H7 (cell line): ENCODE measurements at regions not wholly inside any gene's neighbourhood (a gene's known extent, or its start where the extent isn't known, plus 50 kb on each side); places are given as distances from the start of the nearest gene placed in this dataset.
"Not testable (repeated sequence)": the region's sequence is repeated elsewhere in the genome, so short reads cannot be mapped to it uniquely, and the experiment has no call there.

Experiments
- DNase-seq: peaks from one replicate; pipeline ENCODE4 v3.0.0; 2012
- H3K27me3 ChIP-seq: 2 replicates; pipeline ENCODE4 v1.6.0; 2011; ENCODE audit warnings: mild to moderate bottlenecking, low read length; ENCODE audit not compliant: control insufficient read depth, insufficient read depth
- H3K36me3 ChIP-seq: replicated peaks from 2 replicates; pipeline ENCODE4 v1.5.1; 2011; ENCODE audit warnings: low read length; ENCODE audit not compliant: control insufficient read depth, insufficient read depth
- H3K4me3 ChIP-seq: 2 replicates; pipeline ENCODE4 v1.5.1; 2011; ENCODE audit warnings: low read depth, mild to moderate bottlenecking, control low read depth, low read length, moderate library complexity; ENCODE audit not compliant: insufficient read depth

DNA sequence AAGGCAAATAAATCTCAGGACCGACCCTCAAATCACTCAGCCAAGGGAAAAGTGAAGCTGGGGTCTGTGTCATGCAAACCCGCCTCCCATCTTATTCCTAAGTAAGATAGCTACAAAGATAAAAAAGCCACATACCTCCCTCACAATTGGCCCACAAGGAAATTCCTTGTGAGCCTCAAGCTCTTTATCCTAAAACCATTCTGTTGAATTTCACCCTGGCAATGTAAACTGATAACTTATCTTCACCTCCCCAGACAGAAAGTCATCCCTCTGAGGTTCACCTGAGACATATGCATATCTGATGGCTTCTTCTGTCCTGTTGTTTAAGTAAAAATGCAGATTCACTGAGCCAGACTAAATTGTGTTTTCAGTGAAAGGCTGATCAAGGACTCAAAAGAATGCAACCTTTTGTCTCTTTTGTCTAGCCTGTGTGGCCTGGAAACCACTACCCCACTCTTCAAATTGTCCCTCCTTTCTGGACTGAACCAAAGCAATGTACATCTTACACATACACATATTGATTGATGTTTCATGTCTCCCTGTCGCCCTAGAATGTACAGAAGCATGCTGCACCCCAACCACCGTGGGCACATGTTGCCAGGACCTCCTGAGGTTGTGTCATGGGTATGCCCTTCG, 91.3 kb downstream of the MFAP3L start:
- DNase-seq: no peak
- Histone ChIP-seq H3K4me3 (no peak overlapping the region), H3K36me3 (no peaks in the 10 kb centered on the region), H3K27me3 (no peaks in the 10 kb centered on the region)

DNA sequence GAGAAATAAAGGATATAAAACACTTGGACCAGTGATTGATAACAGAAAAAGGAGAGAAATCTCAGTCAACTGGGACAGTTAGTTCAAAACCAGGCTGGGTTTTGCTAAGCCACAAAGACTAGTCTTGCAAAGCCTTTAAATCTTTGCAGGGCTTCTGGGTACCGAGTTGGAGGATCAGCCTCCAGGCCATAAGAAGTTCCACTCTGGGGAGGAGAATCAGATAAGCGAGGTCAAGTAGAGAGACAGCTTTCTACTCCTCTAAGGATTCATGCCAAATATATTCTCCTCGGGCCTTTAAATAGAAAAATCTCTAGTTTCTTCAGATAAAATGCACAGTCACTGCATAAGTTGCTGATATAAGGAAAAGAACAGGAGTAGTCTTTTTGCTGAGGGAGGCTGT, 92.7 kb downstream of the MFAP3L start:
- no peaks in the 10 kb centered on the region for H3K36me3 ChIP-seq
- H3K4me3 ChIP-seq: no peak overlapping the region
- no peak for DNase-seq
- H3K27me3 ChIP-seq: no peaks in the 10 kb centered on the region

DNA sequence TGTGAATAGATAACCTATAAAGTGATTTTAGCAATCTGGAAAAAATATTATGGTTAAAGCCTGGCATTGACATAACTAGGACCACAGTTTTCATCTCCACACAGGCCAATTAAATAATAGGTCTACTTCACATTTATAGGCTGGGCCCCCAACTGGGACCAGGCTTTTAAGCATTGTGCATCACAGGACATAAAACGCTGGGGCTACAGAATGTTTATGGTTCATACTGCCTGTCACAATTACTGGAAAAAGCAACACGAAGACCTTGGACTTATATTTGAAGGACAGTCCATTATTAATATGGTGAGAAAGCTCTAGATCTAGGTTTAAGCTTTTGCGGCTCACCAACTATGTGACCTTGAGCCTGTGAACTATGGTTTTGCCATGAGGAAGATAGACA, 94.2 kb downstream of the MFAP3L start:
- Histone ChIP-seq H3K27me3 (no peaks in the 10 kb centered on the region), H3K4me3 (no peak overlapping the region), H3K36me3 (no peaks in the 10 kb centered on the region)
- DNase-seq: no peak

DNA sequence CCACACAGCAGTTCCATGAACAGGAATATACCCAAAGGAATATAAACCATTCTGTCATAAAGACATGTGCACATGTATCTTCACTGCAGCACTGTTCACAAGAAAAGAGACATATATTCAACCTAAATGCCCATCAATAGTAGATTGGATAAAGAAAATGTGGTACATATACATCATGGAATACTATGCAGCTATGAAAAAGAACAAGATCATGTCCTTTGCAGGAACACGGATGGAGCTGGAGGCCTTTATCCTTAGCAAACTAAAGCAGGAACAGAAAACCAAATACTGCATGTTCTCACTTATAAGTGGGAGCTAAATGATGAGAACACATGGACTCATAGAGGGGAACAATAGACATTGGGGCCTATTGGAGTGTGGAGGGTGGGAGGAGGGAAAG, 95.4 kb downstream of the MFAP3L start:
- not testable (repeated sequence) for H3K27me3 ChIP-seq, H3K4me3 ChIP-seq, DNase-seq, H3K36me3 ChIP-seq

DNA sequence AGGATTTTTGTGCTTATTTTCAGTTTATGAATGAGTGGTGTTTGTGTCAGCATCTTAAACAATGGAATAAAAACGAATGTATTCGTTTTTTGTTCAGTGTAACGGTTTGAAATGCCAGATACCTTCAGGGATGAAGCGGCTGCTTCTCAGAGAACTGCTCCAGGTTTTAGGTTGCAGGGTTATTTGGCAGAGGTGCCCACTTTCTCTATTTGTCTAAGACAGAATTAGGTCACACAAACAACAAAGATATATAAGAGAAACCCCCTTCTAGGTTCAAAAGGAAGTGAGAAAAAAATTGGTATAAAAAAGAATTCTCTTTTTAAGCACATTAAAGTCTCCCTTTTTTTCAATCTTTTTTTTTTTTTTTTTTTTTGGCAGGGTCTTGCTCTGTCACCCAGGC, 98.9 kb downstream of the MFAP3L start:
- DNase-seq: no peak
- no peaks in the 10 kb centered on the region for H3K36me3 ChIP-seq
- H3K4me3 ChIP-seq: no peak overlapping the region
- no peaks in the 10 kb centered on the region for H3K27me3 ChIP-seq

DNA sequence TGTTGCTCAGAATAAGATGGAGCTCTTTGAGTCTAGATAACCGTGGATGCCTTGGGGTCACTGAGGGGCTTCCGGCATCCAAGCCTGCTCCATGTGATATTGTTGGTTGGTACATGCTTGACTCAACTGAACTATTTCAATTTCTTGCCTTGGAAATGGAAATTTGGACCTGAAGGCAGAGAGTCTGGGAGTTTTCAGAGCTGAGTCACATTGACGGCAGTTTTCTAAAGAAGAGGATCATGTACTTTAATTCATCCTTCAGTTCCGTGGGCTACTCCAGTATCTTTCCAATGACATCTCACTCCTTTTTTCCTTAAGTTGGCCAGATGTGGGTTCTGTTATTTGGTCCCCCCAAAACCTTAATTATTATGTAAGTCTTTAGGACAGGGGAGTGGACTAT, 100.5 kb downstream of the MFAP3L start:
- DNase-seq: no peak
- Histone ChIP-seq H3K27me3 (no peaks in the 10 kb centered on the region), H3K36me3 (no peaks in the 10 kb centered on the region), H3K4me3 (no peak overlapping the region)

DNA sequence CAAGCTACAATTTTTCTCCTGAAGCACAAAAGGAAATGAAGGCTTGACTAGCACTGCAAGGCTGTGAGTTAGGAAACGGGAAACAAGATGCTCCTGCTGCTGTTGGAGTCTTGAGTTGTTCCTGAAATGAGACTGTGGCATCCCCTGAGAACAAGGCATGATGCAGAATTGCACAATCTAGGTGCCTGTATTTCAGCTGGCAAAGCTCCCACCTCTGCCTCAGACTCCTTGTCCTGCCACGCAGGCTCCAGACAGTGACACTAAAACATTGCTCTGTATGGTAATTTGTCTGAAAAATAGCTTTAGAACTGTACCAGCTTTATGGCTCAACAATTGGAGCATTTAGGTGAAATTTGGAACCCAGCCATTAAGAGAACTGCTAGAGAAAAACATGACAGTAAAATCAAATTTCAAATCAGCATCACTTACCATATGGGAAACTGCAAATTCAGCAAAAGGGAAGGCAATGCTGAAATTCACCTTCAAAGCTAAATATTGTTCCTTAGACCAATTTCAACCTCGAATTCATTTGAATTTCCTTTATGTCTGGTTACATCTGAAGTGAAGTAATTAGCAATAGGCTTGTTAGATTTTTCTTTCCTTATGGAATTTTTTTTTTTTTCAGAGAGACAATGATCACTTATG, 103.4 kb downstream of the MFAP3L start:
- no peak for DNase-seq
- Histone ChIP-seq H3K36me3 (no peaks in the 10 kb centered on the region), H3K27me3 (no peaks in the 10 kb centered on the region), H3K4me3 (no peak overlapping the region)

DNA sequence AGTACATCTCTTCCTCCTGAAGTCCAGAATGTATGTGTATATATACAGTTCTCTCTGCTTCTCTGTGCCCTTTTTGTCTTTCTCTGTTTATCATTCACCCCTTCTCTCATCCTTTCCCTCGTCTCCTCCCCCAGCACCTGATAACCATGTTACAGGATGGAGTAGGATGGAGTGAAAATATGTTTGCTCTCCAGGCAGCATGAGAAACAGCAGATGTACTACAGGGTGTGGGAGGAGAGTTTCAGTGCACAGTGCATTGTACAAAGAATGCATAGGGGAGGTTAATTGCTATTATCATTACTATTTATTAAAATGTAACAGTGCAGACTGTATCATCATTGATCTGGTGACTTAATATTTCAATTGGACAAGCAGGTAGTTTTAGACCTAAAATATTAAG, 104.5 kb downstream of the MFAP3L start:
- no peak for DNase-seq
- no peaks in the 10 kb centered on the region for H3K36me3 ChIP-seq
- no peaks in the 10 kb centered on the region for H3K27me3 ChIP-seq
- no peak overlapping the region for H3K4me3 ChIP-seq

DNA sequence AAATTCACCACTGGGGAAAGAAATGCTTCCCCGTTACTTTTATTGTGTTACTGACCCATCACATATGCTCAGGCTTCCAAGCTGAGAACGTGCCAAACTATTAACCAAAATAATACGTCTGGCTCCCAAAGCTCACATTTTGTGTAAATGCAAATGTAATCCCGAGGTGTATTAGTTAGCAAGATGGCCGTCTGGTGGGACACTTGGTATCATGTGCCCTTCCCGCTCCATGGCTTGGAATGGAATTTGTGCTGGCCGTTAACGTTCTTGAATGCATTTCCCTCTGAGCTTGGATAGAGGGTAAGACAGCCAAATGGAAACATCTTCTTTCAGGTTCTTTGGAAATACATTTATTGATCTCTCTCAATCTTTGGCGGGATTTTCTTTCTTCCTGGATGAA, 105.0 kb downstream of the MFAP3L start:
- no peak for DNase-seq
- no peaks in the 10 kb centered on the region for H3K36me3 ChIP-seq
- no peak overlapping the region for H3K4me3 ChIP-seq
- no peaks in the 10 kb centered on the region for H3K27me3 ChIP-seq

DNA sequence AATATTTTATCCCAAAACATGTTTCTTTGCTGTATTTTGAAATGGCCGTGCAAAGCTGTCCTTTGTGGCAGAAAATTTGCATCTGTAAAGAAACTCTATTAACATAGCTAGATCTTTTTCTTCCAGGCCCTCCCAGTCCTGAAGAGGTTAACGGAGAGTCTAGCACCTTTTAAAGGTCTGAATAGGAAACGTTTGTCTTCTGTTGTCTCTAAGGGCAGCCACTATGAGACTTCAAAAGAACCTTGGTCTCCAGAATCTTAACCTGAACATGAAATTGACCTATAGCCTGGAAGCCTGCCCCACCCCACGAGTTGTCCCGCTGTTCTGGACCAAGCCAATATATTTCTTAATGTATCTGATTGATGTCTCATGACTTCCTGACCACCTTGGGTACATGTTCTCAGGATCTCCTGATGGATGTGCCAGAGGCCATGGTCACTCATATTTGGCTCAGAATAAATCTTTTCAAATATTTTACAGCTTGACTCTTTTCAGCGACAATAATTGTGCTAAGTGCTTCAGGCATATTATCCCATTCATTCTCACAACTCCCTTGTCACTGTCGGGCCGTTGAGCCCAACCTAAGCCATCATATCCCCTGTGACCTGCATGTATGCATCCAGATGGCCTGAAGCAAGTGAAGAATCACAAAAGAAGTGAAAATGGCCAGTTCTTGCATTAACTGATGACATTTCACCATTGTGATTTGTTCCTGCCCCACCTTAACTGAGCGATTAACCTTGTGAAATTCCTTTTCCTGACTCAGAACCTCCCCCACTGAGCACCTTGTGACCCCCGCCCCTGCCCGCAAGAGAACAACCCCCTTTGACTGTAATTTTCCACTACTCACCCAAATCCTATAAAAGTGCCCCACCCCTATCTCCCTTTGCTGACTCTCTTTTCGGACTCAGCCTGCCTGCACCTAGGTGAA, 106.7 kb downstream of the MFAP3L start:
- DNase-seq, H3K4me3 ChIP-seq, H3K27me3 ChIP-seq, H3K36me3 ChIP-seq: not testable (repeated sequence)

DNA sequence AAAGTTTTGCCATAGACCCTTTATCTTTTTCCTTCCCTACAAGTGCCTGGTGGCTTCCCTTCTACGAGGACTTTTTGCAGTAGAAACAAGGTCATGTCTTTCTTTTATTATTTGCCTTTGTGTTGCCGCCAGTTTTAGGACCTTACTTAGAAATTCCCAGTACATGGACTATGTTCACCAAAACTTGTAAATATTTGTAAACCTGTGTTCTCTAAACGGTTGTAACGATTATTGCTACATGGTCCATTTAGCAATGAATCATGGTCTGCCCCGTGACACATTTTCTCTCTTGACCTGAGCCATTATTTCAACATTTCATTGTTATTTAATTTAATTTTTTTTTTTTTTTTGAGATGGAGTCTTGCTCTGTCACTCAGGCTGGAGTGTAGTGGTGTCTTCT, 110.7 kb downstream of the MFAP3L start:
- no peaks in the 10 kb centered on the region for H3K36me3 ChIP-seq
- no peak for DNase-seq
- H3K4me3 ChIP-seq: no peak overlapping the region
- no peaks in the 10 kb centered on the region for H3K27me3 ChIP-seq

DNA sequence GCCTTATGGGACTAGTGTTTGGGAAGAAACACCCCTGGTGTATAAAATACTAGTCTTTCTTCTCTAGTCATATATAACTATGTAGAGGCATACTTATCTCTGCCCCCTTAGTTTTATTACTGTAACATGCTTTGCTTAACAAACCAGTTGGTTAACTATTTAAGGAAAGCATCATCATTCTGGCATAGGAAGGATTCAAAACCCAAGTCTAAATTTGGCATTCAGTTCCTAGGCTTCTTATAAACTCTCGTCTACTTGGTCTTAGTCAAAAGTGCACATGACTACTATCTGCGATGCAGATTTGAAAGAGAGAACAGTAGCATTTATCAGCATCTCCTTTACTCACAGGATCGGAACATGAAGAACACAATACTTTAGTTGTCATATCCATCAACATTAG, 111.3 kb downstream of the MFAP3L start:
- Histone ChIP-seq H3K36me3 (no peaks in the 10 kb centered on the region), H3K27me3 (no peaks in the 10 kb centered on the region), H3K4me3 (no peak overlapping the region)
- DNase-seq: no peak

DNA sequence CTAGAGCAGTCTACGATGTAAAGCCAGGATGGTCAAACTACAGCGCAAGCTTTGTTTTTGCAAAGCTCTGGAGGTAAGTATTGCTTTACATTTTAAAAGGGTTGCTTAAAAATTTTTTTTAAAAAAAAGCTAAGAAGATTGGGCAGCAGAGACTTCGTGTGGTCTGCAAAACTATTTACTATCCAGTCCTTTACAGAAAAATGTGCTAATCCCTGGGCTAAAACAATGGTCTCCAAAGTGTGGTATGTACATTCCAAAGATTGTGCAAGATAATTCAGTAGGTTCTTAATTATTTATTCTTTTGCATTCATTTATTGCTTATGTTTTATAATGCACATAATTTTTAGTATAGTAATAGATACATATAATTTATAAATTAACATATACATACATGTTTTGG, 113.2 kb downstream of the MFAP3L start:
- no peak overlapping the region for H3K4me3 ChIP-seq
- no peaks in the 10 kb centered on the region for H3K36me3 ChIP-seq
- H3K27me3 ChIP-seq: no peaks in the 10 kb centered on the region
- no peak for DNase-seq

DNA sequence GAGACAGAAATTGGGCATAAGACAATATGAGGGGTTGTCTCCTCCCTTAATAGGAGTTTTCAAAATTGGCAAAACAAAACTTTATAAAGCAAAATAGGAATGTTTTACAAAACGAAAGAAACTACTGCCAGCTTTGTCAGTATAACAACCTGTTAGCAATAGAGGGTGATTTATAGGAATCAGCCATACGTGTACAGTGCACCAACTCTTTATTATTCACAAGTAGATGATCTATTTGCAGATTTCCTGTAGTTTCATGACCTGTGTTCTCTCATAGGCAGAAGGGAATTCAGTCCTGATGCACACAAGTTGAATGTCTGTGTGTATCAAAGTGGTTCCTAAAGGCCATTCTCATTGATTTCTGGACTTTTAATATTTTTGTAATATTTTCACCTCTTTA, 116.3 kb downstream of the MFAP3L start:
- H3K36me3 ChIP-seq: no peaks in the 10 kb centered on the region
- H3K27me3 ChIP-seq: no peaks in the 10 kb centered on the region
- no peak overlapping the region for H3K4me3 ChIP-seq
- DNase-seq: no peak

DNA sequence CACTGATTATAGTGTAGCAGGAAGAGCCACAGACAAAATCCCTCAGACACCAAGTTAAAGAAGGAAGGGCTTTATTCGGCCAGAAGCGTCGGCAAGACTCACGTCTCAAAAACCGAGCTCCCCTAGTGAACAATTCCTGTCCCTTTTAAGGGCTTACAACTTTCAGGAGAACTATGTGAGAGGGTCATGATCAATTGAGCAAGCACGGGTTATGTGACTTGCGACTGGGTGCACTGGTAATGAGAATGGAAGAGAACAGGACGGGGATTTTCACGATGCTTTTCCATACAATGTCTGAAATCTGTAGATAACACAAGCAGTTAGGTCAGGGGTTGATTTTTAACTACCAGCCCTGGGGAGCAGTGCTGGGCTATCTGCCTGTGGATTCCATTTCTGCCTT, 116.7 kb downstream of the MFAP3L start:
- Histone ChIP-seq H3K36me3 (no peaks in the 10 kb centered on the region), H3K27me3 (no peaks in the 10 kb centered on the region), H3K4me3 (no peak overlapping the region)
- no peak for DNase-seq
